ENCODE measurements at regions not wholly inside any gene's neighbourhood (a gene's known extent, or its start where the extent isn't known, plus 50 kb on each side); places are given as distances from the start of the nearest gene placed in this dataset.
A peak's percentile ranks its signal among the peaks of the same experiment; 100 is the strongest.
"Not testable (repeated sequence)": the region's sequence is repeated elsewhere in the genome, so short reads cannot be mapped to it uniquely, and the experiment has no call there.

DNA sequence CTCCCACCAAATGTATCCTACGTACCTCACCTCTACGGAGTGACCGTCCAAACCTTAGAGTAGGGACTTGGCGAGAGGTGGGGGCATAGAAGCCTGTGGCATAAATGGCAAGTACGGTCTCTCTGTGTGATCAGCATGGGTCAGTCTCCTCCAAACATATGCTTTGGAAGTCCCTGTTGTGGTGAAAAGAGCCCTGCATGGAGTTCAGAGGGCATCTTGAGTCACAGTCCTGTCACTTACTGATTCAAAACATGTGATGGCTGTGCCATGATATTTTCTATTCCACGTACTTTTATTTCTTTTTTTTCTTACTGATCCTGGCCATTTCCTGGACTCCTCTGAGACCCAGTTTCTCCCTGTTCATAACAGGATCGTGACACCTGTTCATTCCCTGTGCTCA, 67.5 kb upstream of the CEP85L start:
- no peak for DNase-seq

DNA sequence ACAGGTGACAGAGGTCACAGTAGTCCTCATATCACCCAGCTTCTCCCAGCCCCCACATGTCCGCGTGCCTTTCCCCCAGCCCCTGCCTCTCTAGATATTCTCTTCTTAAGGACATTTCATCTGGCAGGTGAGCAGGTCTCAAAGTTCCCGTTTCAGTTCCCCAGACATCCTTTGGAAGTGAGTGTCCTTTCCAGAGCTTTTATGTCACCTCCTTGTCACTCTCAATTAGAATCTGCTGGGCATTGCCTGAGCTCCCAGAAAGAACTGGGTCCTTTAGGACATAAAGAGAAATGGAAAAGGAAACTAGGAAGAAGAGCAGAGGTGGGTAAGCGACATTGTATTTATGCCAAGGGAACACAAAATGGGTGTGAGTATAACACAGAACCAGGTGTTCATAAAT, 66.9 kb upstream of the CEP85L start:
- DNase-seq, result no peak

- no peak for DNase-seq
Observed at GRCh38 chr6:118717106-118717505, 65.7 kb upstream of the CEP85L start.

GRCh38 chr6:118715907-118716306, 64.5 kb upstream of the CEP85L start:
- not testable (repeated sequence) for DNase-seq

DNA sequence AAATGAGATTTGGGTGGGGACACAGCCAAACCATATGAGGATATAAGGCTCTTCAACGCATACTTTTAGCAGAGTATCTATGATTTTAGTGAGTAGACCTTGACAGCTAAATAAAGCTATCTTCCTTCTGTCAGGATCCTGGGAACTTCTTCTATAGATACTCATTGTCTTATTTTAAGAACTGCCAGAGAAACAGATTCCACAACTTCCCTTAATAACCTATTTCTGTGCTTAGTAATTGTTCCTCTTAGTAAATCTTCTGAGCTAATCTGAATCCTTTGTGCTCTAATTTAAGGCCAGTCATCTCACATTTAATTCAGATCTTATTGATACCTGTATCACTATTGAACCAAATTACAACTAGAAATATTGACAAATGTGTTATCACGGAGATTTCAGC, 64.0 kb upstream of the CEP85L start:
- DNase-seq, result no peak

GRCh38 chr6:118714756-118715155, 63.4 kb upstream of the CEP85L start:
- no peak for DNase-seq

DNA sequence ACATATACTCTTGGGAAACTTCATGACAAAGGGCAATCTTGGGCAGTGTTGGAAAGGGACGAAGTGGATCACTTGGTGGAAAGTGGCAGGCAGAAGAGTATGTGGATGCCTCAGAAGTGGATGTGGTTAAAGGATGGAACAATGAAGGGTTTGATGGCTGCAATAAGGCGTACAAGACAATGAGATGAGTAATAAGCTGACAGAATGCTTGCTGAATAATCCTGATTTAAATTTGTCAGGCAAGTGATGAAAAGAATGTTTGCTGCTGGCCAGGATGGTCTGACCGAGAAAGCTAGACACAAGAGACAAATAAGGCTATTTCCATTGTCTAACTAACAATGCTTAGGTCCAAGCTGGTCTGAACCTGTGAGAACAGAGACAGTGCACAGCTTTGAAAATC, 61.6 kb upstream of the CEP85L start:
- no peak for DNase-seq

- DNase-seq, result no peak
Observed at GRCh38 chr6:118710616-118711015, 59.2 kb upstream of the CEP85L start.

- peak; percentile 69 to 72 for DNase-seq
Observed at GRCh38 chr6:118709859-118710350, 58.5 kb upstream of the CEP85L start.

- no peak for DNase-seq
Observed at GRCh38 chr6:118708744-118709143, 57.4 kb upstream of the CEP85L start.

- DNase-seq, result no peak
Observed at GRCh38 chr6:118708055-118708454, 56.7 kb upstream of the CEP85L start.

DNA sequence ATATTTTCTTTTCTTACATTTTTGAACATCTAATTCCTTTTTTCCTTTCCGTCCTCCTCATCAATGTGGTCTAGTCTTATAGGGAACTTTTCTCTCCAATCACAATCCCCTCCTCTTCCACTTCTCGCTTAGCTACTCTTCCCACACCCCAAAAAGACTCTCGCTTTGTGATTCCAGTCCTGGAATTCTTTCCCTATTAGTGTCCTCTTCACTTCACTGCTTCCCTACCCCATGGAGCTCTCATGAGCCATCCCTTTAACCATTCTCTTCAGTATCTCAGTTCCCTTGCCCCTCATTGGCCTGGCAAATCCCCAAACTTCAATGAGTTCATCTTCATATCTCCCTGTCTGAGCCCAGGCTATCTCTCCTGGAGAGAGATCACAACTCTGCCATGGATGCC, 55.3 kb upstream of the CEP85L start:
- no peak for DNase-seq

DNA sequence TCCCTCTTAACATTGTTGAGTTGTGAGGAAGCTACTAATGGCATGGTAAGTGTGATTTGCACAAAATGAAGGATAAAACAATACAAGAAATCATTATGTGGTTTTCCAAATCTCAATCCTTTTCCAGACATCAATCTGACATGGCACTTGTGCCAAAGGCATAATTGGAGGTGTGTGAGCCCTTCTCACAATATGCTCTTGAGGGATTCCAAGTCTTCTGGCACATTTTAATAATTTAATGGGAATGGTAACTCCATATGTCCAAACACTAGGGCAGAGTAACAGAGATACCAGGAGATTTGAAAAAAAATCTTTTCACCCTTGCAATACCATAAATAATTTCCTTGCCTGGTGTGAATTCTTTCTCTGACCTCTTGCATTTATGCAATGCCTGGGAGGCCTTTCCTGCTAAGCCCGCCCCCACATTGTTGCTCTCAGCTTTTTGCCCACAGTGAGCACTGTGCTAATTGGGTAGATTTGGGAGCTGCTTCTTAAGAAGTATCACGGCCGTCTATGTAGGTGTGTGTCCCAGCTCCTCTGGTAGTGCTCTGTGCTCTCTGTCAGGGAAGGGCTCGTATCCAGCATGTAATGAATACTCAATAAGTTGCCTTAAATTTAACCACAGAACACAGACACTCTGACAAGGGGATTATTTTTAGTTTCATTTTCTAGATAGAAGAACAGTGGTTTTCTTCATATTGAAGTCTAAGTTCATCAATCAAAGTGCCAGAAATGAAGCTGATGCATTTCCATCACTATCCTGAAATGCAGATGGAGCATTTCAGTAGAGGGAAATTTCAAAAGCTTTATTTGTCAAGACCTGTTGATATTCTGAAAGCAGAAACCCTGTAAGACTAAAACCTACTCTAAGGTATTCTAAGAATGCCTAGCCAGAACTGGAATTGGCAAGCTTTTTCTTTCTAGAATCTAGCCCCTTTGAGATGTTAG, 54.4 kb upstream of the CEP85L start:
- no peak for DNase-seq

- no peak for DNase-seq
Observed at GRCh38 chr6:118704915-118705314, 53.5 kb upstream of the CEP85L start.

DNA sequence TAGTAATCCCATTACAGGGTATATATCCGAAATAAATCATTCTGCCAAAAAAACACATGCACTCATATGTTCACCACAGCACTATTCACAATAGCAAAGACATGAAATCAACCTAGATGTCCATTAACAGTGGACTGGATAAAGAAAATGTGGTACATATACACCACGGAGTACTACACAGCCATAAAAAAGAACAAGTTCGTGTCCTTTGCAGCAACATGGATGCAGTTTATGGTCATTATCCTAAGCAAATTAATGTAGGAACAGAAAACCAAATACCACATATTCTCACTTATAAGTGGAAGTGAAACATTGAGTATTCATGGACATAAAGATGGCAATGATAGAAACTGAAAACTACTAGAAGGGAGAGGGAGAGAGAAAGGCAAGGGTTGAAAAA, 49.9 kb upstream of the CEP85L start:
- not testable (repeated sequence) for DNase-seq

Data from activated CD4-positive, alpha-beta T cell treated with anti-CD3 and anti-CD28 coated beads, Interleukin-2, amount 50 U/mL, for 4 hours (primary cell).